ENCODE measurements at regions not wholly inside any gene's neighbourhood (a gene's known extent, or its start where the extent isn't known, plus 50 kb on each side); places are given as distances from the start of the nearest gene placed in this dataset.

DNA sequence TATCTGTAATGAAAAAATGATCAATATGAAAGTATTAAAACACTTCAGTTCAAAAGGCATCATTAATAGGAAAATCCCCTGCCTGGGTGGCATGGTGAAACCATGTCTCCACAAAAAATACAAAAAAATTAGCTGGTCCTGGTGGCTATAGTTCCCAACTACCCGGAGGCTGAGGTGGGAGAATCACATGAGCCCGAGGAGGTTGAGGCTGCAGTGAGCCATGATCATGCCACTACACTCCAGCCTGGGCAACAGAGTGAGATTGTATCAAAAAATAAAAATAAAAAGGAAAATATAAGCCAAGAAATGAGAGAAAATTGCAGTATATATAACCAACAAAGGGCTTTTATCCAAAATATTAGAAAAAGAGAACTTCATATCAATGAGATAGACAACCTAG is 71.6 kb upstream of the MYCN start:
- no peak for TF ChIP-seq POLR2AphosphoS5 (IDR thresholded peaks at IDR 0.05; ENCODE audit: low read depth, low read length)
- no peak for TF ChIP-seq POLR2A (IDR thresholded peaks at IDR 0.05; ENCODE audit: low read depth, low read length)
